HepG2 (cell line): ENCODE measurements at regions not wholly inside any gene's neighbourhood (a gene's known extent, or its start where the extent isn't known, plus 50 kb on each side); places are given as distances from the start of the nearest gene placed in this dataset.
A peak's percentile ranks its signal among the peaks of the same experiment; 100 is the strongest.

Source experiments
- ARHGAP35 ChIP-seq: sonication (generic); formaldehyde crosslinking; IDR thresholded peaks from 2 replicates; pipeline ENCODE4 v1.9.0; 2022; ENCODE audit warnings: mild to moderate bottlenecking, inconsistent platforms, moderate library complexity, missing genetic modification reagents, borderline replicate concordance
- DPF2 ChIP-seq: sonication (generic); formaldehyde crosslinking; IDR thresholded peaks from 2 replicates; pipeline ENCODE4 v1.4.0; 2020; ENCODE audit warnings: mild to moderate bottlenecking, low read depth, missing genetic modification reagents, borderline replicate concordance
- HDAC2 ChIP-seq: sonication (generic); formaldehyde crosslinking; IDR thresholded peaks from 2 replicates; pipeline ENCODE4 v1.4.0; 2020; ENCODE audit warnings: missing genetic modification reagents
- HNRNPK ChIP-seq: fragments of 200-400 bp; formaldehyde crosslinking; IDR thresholded peaks from 2 replicates; pipeline ENCODE4 v1.6.1; 2018; ENCODE audit warnings: low read length, low read depth, moderate library complexity, mild to moderate bottlenecking; ENCODE audit not compliant: poor library complexity, severe bottlenecking
- ISX ChIP-seq: sonication (generic); formaldehyde crosslinking; conservative IDR thresholded peaks from 2 replicates; pipeline ENCODE4 v1.5.0; 2020; ENCODE audit warnings: missing genetic modification reagents
- JUND ChIP-seq: sonication (generic); formaldehyde crosslinking; IDR thresholded peaks from 2 replicates; pipeline ENCODE4 v1.8.0; 2022; ENCODE audit warnings: mild to moderate bottlenecking, missing genetic modification reagents
- KLF11 ChIP-seq: IDR thresholded peaks from 2 replicates; pipeline ENCODE4 v1.6.1; 2016; ENCODE audit warnings: missing compliant biosample characterization
- KLF16 ChIP-seq, 2 experiments: sonication (generic) in 1 of 2; formaldehyde crosslinking in 1 of 2; IDR thresholded peaks; 2 replicates each; pipeline versions ENCODE4 v1.6.1 to v1.8.0; 2016 to 2023; ENCODE audit warnings: missing genetic modification reagents in 2 of 2, missing compliant biosample characterization in 1 of 2
- NFKB2 ChIP-seq: sonication (generic); formaldehyde crosslinking; IDR thresholded peaks from 2 replicates; pipeline ENCODE4 v1.4.0; 2020; ENCODE audit warnings: missing genetic modification reagents, borderline replicate concordance
- NFKBIZ ChIP-seq: IDR thresholded peaks from 2 replicates; pipeline ENCODE4 v1.6.1; 2018; ENCODE audit warnings: missing genetic modification reagents, missing compliant biosample characterization
- PITX1 ChIP-seq: sonication (generic); formaldehyde crosslinking; IDR thresholded peaks from 2 replicates; pipeline ENCODE4 v1.5.1; 2020; ENCODE audit warnings: mild to moderate bottlenecking, missing genetic modification reagents
- POLR2G ChIP-seq: fragments of 200-400 bp; formaldehyde crosslinking; IDR thresholded peaks from 2 replicates; pipeline ENCODE4 v1.6.1; 2018; ENCODE audit warnings: mild to moderate bottlenecking, low read depth, low read length, moderate library complexity
- RAD21 ChIP-seq: fragments of 450-650 bp; formaldehyde crosslinking; IDR thresholded peaks from 2 replicates; pipeline ENCODE4 v1.5.0; 2020; ENCODE audit warnings: mild to moderate bottlenecking
- SMARCC2 ChIP-seq: fragments of 450-650 bp; IDR thresholded peaks from 2 replicates; pipeline ENCODE4 v1.6.1; 2017; ENCODE audit warnings: antibody characterized with exemption, mild to moderate bottlenecking
- TBX2 ChIP-seq: sonication (generic); formaldehyde crosslinking; IDR thresholded peaks from 2 replicates; pipeline ENCODE4 v1.5.0; 2020; ENCODE audit warnings: missing genetic modification reagents, mild to moderate bottlenecking, borderline replicate concordance
- TBX3 ChIP-seq: fragments of 450-650 bp; IDR thresholded peaks from 2 replicates; pipeline ENCODE4 v1.6.1; 2017; ENCODE audit warnings: antibody characterized with exemption, mild to moderate bottlenecking, inconsistent platforms, borderline replicate concordance
- TCF7 ChIP-seq: sonication (generic); IDR thresholded peaks from 2 replicates; pipeline ENCODE4 v1.6.1; 2016; ENCODE audit warnings: antibody characterized with exemption, low read depth
- ZKSCAN5 ChIP-seq: sonication (generic); formaldehyde crosslinking; IDR thresholded peaks from 2 replicates; pipeline ENCODE4 v1.5.1; 2020; ENCODE audit warnings: mild to moderate bottlenecking, missing genetic modification reagents
- ZNF12 ChIP-seq: sonication (generic); formaldehyde crosslinking; IDR thresholded peaks from 2 replicates; pipeline ENCODE4 v1.5.0; 2020; ENCODE audit warnings: missing genetic modification reagents
- ZNF224 ChIP-seq: sonication (generic); formaldehyde crosslinking; IDR thresholded peaks from 2 replicates; pipeline ENCODE4 v1.5.0; 2020; ENCODE audit warnings: mild to moderate bottlenecking, missing genetic modification reagents
- ZNF615 ChIP-seq: sonication (generic); formaldehyde crosslinking; IDR thresholded peaks from 2 replicates; pipeline ENCODE4 v1.5.0; 2020; ENCODE audit warnings: mild to moderate bottlenecking, missing genetic modification reagents, borderline replicate concordance
- ZNF780A ChIP-seq: sonication (generic); formaldehyde crosslinking; IDR thresholded peaks from 2 replicates; pipeline ENCODE4 v1.8.0; 2022; ENCODE audit warnings: mild to moderate bottlenecking, missing genetic modification reagents, moderate library complexity
- ZNF782 ChIP-seq: sonication (generic); formaldehyde crosslinking; IDR thresholded peaks from 2 replicates; pipeline ENCODE4 v1.4.0; 2020; ENCODE audit warnings: missing genetic modification reagents, mild to moderate bottlenecking, borderline replicate concordance
- TF ChIP-seq, protein P1 (sequence below): sonication (generic); formaldehyde crosslinking; IDR thresholded peaks from 2 replicates; pipeline ENCODE4 v1.8.1; 2022; ENCODE audit warnings: mild to moderate bottlenecking, missing genetic modification reagents
- TF ChIP-seq, protein P2 (sequence below): sonication (generic); formaldehyde crosslinking; IDR thresholded peaks from 2 replicates; pipeline ENCODE4 v1.4.0; 2020; ENCODE audit warnings: missing genetic modification reagents
- TF ChIP-seq, protein P3 (sequence below): sonication (generic); formaldehyde crosslinking; IDR thresholded peaks from 2 replicates; pipeline ENCODE4 v1.8.1; 2023; ENCODE audit warnings: mild to moderate bottlenecking, missing genetic modification reagents

DNA sequence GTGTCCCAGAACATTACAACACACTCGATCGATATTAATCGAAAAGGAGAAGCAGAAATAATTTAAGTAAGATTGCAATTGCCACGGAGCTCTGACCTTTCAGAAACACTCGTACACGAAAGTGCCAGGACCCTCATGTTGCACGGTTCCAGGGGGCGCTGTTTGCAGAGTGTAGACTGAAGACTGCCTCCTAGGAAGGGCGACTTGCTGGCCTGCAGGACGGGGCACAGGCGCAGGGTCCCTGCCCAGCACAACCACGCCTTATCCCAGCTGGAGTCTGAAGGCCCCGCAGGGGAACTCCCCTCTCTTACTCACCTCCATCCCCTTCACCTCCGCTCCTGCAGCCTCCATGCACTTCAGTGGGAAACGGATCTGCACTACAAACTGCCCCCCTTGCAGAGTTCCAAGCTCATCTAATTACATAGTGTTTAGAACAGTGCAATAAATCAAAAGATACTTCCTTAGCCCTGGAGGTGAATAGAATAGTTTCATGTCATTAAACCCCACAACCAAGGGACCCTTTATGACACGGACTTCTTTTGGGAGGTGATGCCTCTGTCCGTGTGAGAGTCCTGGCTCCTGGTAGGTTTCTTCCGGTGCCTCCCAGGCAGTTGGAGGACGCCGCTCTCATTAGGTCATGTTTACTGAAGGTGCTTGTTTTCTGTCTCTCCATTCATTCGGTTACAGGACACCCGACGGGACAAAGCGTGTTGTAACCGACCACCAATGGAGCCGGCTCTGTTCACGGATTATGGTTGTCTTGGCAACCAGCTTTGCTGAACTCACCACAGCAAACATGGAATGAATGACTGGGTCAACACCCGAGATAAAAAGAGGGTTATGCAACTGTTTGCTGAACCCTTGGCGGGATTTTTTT is 262.2 kb downstream of the BAMBI start (continued):
- TF ChIP-seq, protein P1, sequence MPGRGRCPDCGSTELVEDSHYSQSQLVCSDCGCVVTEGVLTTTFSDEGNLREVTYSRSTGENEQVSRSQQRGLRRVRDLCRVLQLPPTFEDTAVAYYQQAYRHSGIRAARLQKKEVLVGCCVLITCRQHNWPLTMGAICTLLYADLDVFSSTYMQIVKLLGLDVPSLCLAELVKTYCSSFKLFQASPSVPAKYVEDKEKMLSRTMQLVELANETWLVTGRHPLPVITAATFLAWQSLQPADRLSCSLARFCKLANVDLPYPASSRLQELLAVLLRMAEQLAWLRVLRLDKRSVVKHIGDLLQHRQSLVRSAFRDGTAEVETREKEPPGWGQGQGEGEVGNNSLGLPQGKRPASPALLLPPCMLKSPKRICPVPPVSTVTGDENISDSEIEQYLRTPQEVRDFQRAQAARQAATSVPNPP (CRISPR knock-in tag) = 0 out of 2 replicates have a peak, but pooled peaks have one; percentile 19
- no peak; the same call in 1 of the 2 replicates for TF ChIP-seq DPF2 (CRISPR knock-in tag)
- TF ChIP-seq ISX = no peak
- TF ChIP-seq POLR2G = peak; percentile 85
- 0 out of 2 replicates have a peak, but pooled peaks have one; percentile 78 for TF ChIP-seq ARHGAP35 (CRISPR knock-in tag)
- peak; percentile 83 for TF ChIP-seq TBX2 (CRISPR knock-in tag)
- peak; percentile 71; the same call in 1 of the 2 replicates for TF ChIP-seq ZNF615
- peak; percentile 97 for TF ChIP-seq TCF7
- TF ChIP-seq HDAC2 (CRISPR knock-in tag) = peak; percentile 90
- TF ChIP-seq, protein P2, sequence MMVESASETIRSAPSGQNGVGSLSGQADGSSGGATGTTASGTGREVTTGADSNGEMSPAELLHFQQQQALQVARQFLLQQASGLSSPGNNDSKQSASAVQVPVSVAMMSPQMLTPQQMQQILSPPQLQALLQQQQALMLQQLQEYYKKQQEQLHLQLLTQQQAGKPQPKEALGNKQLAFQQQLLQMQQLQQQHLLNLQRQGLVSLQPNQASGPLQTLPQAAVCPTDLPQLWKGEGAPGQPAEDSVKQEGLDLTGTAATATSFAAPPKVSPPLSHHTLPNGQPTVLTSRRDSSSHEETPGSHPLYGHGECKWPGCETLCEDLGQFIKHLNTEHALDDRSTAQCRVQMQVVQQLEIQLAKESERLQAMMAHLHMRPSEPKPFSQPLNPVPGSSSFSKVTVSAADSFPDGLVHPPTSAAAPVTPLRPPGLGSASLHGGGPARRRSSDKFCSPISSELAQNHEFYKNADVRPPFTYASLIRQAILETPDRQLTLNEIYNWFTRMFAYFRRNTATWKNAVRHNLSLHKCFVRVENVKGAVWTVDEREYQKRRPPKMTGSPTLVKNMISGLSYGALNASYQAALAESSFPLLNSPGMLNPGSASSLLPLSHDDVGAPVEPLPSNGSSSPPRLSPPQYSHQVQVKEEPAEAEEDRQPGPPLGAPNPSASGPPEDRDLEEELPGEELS = peak; percentile 98
- TF ChIP-seq TBX3 = peak; percentile 83; the same call in 1 of the 2 replicates
- peak; percentile 72; the same call in 1 of the 2 replicates for TF ChIP-seq ZNF12 (CRISPR knock-in tag)
- TF ChIP-seq NFKB2 (CRISPR knock-in tag) = peak; percentile 71; the same call in 1 of the 2 replicates
- TF ChIP-seq ZNF780A (CRISPR knock-in tag) = peak; percentile 21; the same call in 1 of the 2 replicates
- TF ChIP-seq, protein P3, sequence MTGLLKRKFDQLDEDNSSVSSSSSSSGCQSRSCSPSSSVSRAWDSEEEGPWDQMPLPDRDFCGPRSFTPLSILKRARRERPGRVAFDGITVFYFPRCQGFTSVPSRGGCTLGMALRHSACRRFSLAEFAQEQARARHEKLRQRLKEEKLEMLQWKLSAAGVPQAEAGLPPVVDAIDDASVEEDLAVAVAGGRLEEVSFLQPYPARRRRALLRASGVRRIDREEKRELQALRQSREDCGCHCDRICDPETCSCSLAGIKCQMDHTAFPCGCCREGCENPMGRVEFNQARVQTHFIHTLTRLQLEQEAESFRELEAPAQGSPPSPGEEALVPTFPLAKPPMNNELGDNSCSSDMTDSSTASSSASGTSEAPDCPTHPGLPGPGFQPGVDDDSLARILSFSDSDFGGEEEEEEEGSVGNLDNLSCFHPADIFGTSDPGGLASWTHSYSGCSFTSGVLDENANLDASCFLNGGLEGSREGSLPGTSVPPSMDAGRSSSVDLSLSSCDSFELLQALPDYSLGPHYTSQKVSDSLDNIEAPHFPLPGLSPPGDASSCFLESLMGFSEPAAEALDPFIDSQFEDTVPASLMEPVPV = 0 out of 2 replicates have a peak, but pooled peaks have one; percentile 71
- TF ChIP-seq RAD21 (CRISPR knock-in tag) = peak; percentile 60
- no peak; the same call in 1 of the 2 replicates for TF ChIP-seq ZNF224 (CRISPR knock-in tag)
- peak; percentile 95 for TF ChIP-seq NFKBIZ
- TF ChIP-seq ZKSCAN5 (CRISPR knock-in tag) = peak; percentile 99
- TF ChIP-seq HNRNPK = no peak
- TF ChIP-seq PITX1 = peak; percentile 95
- TF ChIP-seq JUND (CRISPR knock-in tag) = peak; percentile 66; the same call in 1 of the 2 replicates
- peak in 1 of 2 experiments; percentile 57; a peak in 2 of 4 replicates for TF ChIP-seq KLF16 (CRISPR knock-in tag; IDR thresholded peaks at IDR 0.05)
- TF ChIP-seq ZNF782 (CRISPR knock-in tag) = no peak
- TF ChIP-seq KLF11 (CRISPR knock-in tag) = 0 out of 2 replicates have a peak, but pooled peaks have one; percentile 7
- no peak for TF ChIP-seq SMARCC2
